K562 (cell line): ENCODE measurements at regions not wholly inside any gene's neighbourhood (a gene's known extent, or its start where the extent isn't known, plus 50 kb on each side); places are given as distances from the start of the nearest gene placed in this dataset.

Source experiments
- CLOCK ChIP-seq: fragments of 250-450 bp; sonication (Bioruptor Pico); IDR thresholded peaks from 2 replicates; pipeline ENCODE4 v1.4.0; 2020; ENCODE audit warnings: mild to moderate bottlenecking, moderate library complexity, borderline replicate concordance
- DLX4 ChIP-seq: fragments of 250-450 bp; sonication (Bioruptor Pico); IDR thresholded peaks from 2 replicates; pipeline ENCODE4 v1.6.1; 2021; ENCODE audit warnings: mild to moderate bottlenecking
- HMG20B ChIP-seq: fragments of 250-450 bp; sonication (Bioruptor Pico); IDR thresholded peaks from 2 replicates; pipeline ENCODE4 v1.5.0; 2021; ENCODE audit warnings: mild to moderate bottlenecking
- MTA2 ChIP-seq: fragments of 450-650 bp; IDR thresholded peaks from 2 replicates; pipeline ENCODE4 v1.6.1; 2016; ENCODE audit warnings: low read depth
- RAD51 ChIP-seq: fragments of 450-650 bp; IDR thresholded peaks from 2 replicates; pipeline ENCODE4 v1.7.1; 2016; ENCODE audit warnings: low read depth, mild to moderate bottlenecking, borderline replicate concordance
- RBBP5 ChIP-seq: fragments of 200-600 bp; sonication (generic); IDR thresholded peaks from 2 replicates; pipeline ENCODE4 v1.6.1; 2012; ENCODE audit warnings: borderline replicate concordance, mild to moderate bottlenecking, low read length, control low read depth, inconsistent platforms; ENCODE audit not compliant: insufficient read depth, poor library complexity, severe bottlenecking
- ZBTB17 ChIP-seq: fragments of 450-650 bp; formaldehyde crosslinking; IDR thresholded peaks from 2 replicates; pipeline ENCODE4 v1.4.0; 2020; ENCODE audit warnings: mild to moderate bottlenecking
- ZNF253 ChIP-seq: fragments of 250-450 bp; sonication (Bioruptor Pico); conservative IDR thresholded peaks from 2 replicates; pipeline ENCODE4 v1.6.1; 2021; ENCODE audit warnings: mild to moderate bottlenecking
- ZNF592 ChIP-seq: fragments of 450-650 bp; IDR thresholded peaks from 2 replicates; pipeline ENCODE4 v1.6.1; 2017; ENCODE audit warnings: antibody characterized with exemption, mild to moderate bottlenecking
- ZNF717 ChIP-seq: fragments of 250-450 bp; sonication (Bioruptor Pico); IDR thresholded peaks from 2 replicates; pipeline ENCODE4 v1.5.0; 2021

- no peak for TF ChIP-seq DLX4
- TF ChIP-seq MTA2, result no peak
- no peak for TF ChIP-seq ZNF592
- TF ChIP-seq RBBP5, result no peak
- TF ChIP-seq RAD51, result no peak
- TF ChIP-seq CLOCK (CRISPR knock-in tag), result no peak
- TF ChIP-seq ZBTB17 (CRISPR knock-in tag), result no peak
- no peak for TF ChIP-seq ZNF717 (CRISPR knock-in tag)
- no peak for TF ChIP-seq ZNF253 (CRISPR knock-in tag)
- no peak for TF ChIP-seq HMG20B (CRISPR knock-in tag)
These were observed 51.4 kb upstream of the ACTRT2 start (continued) for GRCh38 chr1:2969845-2970291.
